BLaER1 (cell line): ENCODE measurements at regions not wholly inside any gene's neighbourhood (a gene's known extent, or its start where the extent isn't known, plus 50 kb on each side); places are given as distances from the start of the nearest gene placed in this dataset.
"Not testable (repeated sequence)": the region's sequence is repeated elsewhere in the genome, so short reads cannot be mapped to it uniquely, and the experiment has no call there.

Source experiments
- H3K27ac ChIP-seq: shearing (Covaris generic); formaldehyde crosslinking; 2 replicates; pipeline ENCODE4 v1.8.1; 2022
- H3K27me3 ChIP-seq: shearing (Covaris generic); formaldehyde crosslinking; 2 replicates; pipeline ENCODE4 v1.8.1; 2022
- H3K36me3 ChIP-seq: shearing (Covaris generic); formaldehyde crosslinking; 2 replicates; pipeline ENCODE4 v1.8.1; 2022
- H3K4me1 ChIP-seq: shearing (Covaris generic); formaldehyde crosslinking; 2 replicates; pipeline ENCODE4 v1.8.1; 2022
- H3K4me2 ChIP-seq: shearing (Covaris generic); formaldehyde crosslinking; 2 replicates; pipeline ENCODE4 v1.8.1; 2022
- H3K4me3 ChIP-seq: shearing (Covaris generic); formaldehyde crosslinking; 2 replicates; pipeline ENCODE4 v1.8.1; 2022
- H3K9ac ChIP-seq: shearing (Covaris generic); formaldehyde crosslinking; 2 replicates; pipeline ENCODE4 v1.8.1; 2022
- H3K9me3 ChIP-seq: shearing (Covaris generic); formaldehyde crosslinking; 2 replicates; pipeline ENCODE4 v1.8.1; 2022
- H4K20me1 ChIP-seq: shearing (Covaris generic); formaldehyde crosslinking; 2 replicates; pipeline ENCODE4 v1.8.1; 2022
- Cebpa-rat ChIP-seq: shearing (Covaris generic); IDR thresholded peaks from 2 replicates; pipeline ENCODE4 v1.8.1; 2022

- Histone ChIP-seq H3K4me2 (no peak overlapping the region), H4K20me1 (peaks cover 16% of the 10 kb centered on the region), H3K4me1 (peaks cover 34% of the 10 kb centered on the region), H3K9ac (no peak overlapping the region), H3K4me3 (no peak overlapping the region), H3K9me3 (peaks cover 27% of the 10 kb centered on the region), H3K36me3 (peaks cover 66% of the 10 kb centered on the region), H3K27ac (no peak overlapping the region), H3K27me3 (no peaks in the 10 kb centered on the region)
- TF ChIP-seq Cebpa-rat: no peak
Observed at GRCh38 chr2:10196948-10197696, 74.6 kb downstream of the RRM2 start.

- no peak overlapping the region for H3K27ac ChIP-seq
- no peak overlapping the region for H3K4me3 ChIP-seq
- H4K20me1 ChIP-seq: peaks cover 10% of the 10 kb centered on the region
- H3K4me2 ChIP-seq: no peak overlapping the region
- H3K36me3 ChIP-seq: peaks cover 69% of the 10 kb centered on the region
- H3K4me1 ChIP-seq: peaks cover 32% of the 10 kb centered on the region
- no peak for TF ChIP-seq Cebpa-rat
- H3K9ac ChIP-seq: no peak overlapping the region
- no peaks in the 10 kb centered on the region for H3K27me3 ChIP-seq
- peaks cover 27% of the 10 kb centered on the region for H3K9me3 ChIP-seq
Observed at GRCh38 chr2:10197697-10198076, 75.1 kb downstream of the RRM2 start.

- not testable (repeated sequence) for H3K9ac ChIP-seq, H3K4me2 ChIP-seq, H3K27ac ChIP-seq, H3K27me3 ChIP-seq, H4K20me1 ChIP-seq
- Histone ChIP-seq H3K36me3 (peaks cover 69% of the 10 kb centered on the region), H3K9me3 (peaks cover 27% of the 10 kb centered on the region), H3K4me1 (peaks cover 32% of the 10 kb centered on the region), H3K4me3 (0 out of 2 replicates have a peak overlapping the region, but pooled peaks have one; percentile 25)
Observed at GRCh38 chr2:10198482-10198881, 75.9 kb downstream of the RRM2 start.

- H3K36me3 ChIP-seq: peaks cover 66% of the 10 kb centered on the region
- no peaks in the 10 kb centered on the region for H4K20me1 ChIP-seq
- no peak for TF ChIP-seq Cebpa-rat
- no peak overlapping the region for H3K4me3 ChIP-seq
- peaks cover 26% of the 10 kb centered on the region for H3K4me1 ChIP-seq
- H3K27ac ChIP-seq: no peak overlapping the region
- H3K27me3 ChIP-seq: no peaks in the 10 kb centered on the region
- peaks cover 24% of the 10 kb centered on the region for H3K9me3 ChIP-seq
- H3K4me2 ChIP-seq: no peak overlapping the region
- no peak overlapping the region for H3K9ac ChIP-seq
Observed at GRCh38 chr2:10201201-10201600, 78.7 kb downstream of the RRM2 start.

- Histone ChIP-seq H3K4me2 (no peak overlapping the region), H3K4me3 (no peak overlapping the region), H3K4me1 (peaks cover 26% of the 10 kb centered on the region), H3K9me3 (peaks cover 14% of the 10 kb centered on the region), H3K9ac (no peak overlapping the region), H4K20me1 (no peaks in the 10 kb centered on the region), H3K36me3 (peaks cover 56% of the 10 kb centered on the region), H3K27ac (no peak overlapping the region), H3K27me3 (no peaks in the 10 kb centered on the region)
- TF ChIP-seq Cebpa-rat: no peak
Observed at GRCh38 chr2:10202131-10202665, 79.7 kb downstream of the RRM2 start.

GRCh38 chr2:10204326-10205161, 82.0 kb downstream of the RRM2 start:
- Histone ChIP-seq H4K20me1 (no peaks in the 10 kb centered on the region), H3K9ac (no peak overlapping the region), H3K4me3 (no peak overlapping the region), H3K27me3 (no peaks in the 10 kb centered on the region), H3K9me3 (no peaks in the 10 kb centered on the region), H3K4me1 (peaks cover 23% of the 10 kb centered on the region), H3K36me3 (peaks cover 43% of the 10 kb centered on the region), H3K27ac (no peak overlapping the region), H3K4me2 (peak overlapping the region; percentile 21; the same call in 1 of the 2 replicates)
- TF ChIP-seq Cebpa-rat: no peak

GRCh38 chr2:10205162-10205475, 82.6 kb downstream of the RRM2 start:
- no peak for TF ChIP-seq Cebpa-rat
- Histone ChIP-seq H3K27me3 (no peaks in the 10 kb centered on the region), H4K20me1 (no peaks in the 10 kb centered on the region), H3K4me1 (peaks cover 23% of the 10 kb centered on the region), H3K36me3 (peaks cover 45% of the 10 kb centered on the region), H3K9ac (no peak overlapping the region), H3K9me3 (no peaks in the 10 kb centered on the region), H3K4me3 (no peak overlapping the region), H3K27ac (no peak overlapping the region), H3K4me2 (no peak overlapping the region)

- no peak for TF ChIP-seq Cebpa-rat
- H3K27me3 ChIP-seq: no peaks in the 10 kb centered on the region
- H3K4me1 ChIP-seq: peaks cover 11% of the 10 kb centered on the region
- H3K27ac ChIP-seq: no peak overlapping the region
- no peaks in the 10 kb centered on the region for H4K20me1 ChIP-seq
- no peak overlapping the region for H3K4me2 ChIP-seq
- H3K9ac ChIP-seq: no peak overlapping the region
- no peaks in the 10 kb centered on the region for H3K9me3 ChIP-seq
- peaks cover 36% of the 10 kb centered on the region for H3K36me3 ChIP-seq
- H3K4me3 ChIP-seq: no peak overlapping the region
Observed at GRCh38 chr2:10208736-10209135, 86.2 kb downstream of the RRM2 start.

- H3K4me1 ChIP-seq: peaks cover 4% of the 10 kb centered on the region
- no peak for TF ChIP-seq Cebpa-rat
- no peaks in the 10 kb centered on the region for H3K27me3 ChIP-seq
- no peaks in the 10 kb centered on the region for H4K20me1 ChIP-seq
- no peak overlapping the region for H3K27ac ChIP-seq
- peaks cover 28% of the 10 kb centered on the region for H3K36me3 ChIP-seq
- H3K4me2 ChIP-seq: no peak overlapping the region
- H3K9ac ChIP-seq: no peak overlapping the region
- H3K9me3 ChIP-seq: no peaks in the 10 kb centered on the region
- no peak overlapping the region for H3K4me3 ChIP-seq
Observed at GRCh38 chr2:10209406-10209935, 86.9 kb downstream of the RRM2 start.

- Histone ChIP-seq H3K9me3 (no peaks in the 10 kb centered on the region), H3K4me3 (no peak overlapping the region), H3K27ac (no peak overlapping the region), H3K4me2 (no peak overlapping the region), H3K9ac (no peak overlapping the region), H3K36me3 (peaks cover 20% of the 10 kb centered on the region), H4K20me1 (no peaks in the 10 kb centered on the region), H3K27me3 (no peaks in the 10 kb centered on the region), H3K4me1 (no peaks in the 10 kb centered on the region)
- TF ChIP-seq Cebpa-rat: no peak
Observed at GRCh38 chr2:10210336-10210735, 87.8 kb downstream of the RRM2 start.
